GM18520 (cell line): ENCODE measurements at regions not wholly inside any gene's neighbourhood (a gene's known extent, or its start where the extent isn't known, plus 50 kb on each side); places are given as distances from the start of the nearest gene placed in this dataset.

Experiments used
- ATAC-seq: cut with Tn5 transposase; IDR thresholded peaks from one replicate; pipeline ENCODE4 v1.9.1; 2021; ENCODE audit not compliant: unreplicated experiment

DNA sequence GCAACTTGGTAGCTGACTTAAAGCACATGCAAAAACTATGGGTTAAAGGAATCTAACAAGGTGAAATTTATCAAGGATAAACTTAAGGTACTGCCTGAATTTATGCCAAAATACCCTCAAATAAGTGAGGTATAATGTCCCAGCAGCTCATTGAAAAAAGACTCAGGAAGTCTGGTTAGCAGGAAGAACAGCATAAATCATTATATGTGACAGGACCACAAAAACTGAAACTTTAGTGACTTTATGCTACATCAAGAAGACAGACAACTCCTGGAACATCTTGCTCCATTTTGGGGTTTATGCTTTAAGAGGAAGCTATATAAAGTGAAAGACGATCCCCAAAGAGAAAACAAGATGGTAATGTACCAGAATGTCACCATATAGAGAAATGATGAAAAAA lies 282.4 kb upstream of the ZNF462 start:
- no peak for ATAC-seq

DNA sequence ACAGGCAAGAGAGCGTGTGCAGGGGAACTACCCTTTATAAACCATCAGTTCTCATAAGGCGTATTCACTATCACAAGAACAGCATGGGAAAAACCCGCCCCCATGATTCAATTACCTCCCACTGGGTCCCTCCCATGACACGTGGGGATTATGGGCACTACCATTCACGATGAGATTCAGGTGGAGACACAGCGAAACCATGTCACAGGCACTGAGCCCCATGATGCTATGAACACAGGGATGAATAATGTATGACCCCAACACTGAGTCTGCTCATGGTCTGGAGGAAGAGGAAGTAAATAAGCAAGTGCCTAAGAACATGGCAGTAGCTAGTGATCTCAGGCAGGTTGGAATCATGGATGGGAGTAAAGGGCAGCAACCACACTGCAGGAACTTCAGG lies 281.0 kb upstream of the ZNF462 start:
- ATAC-seq: no peak

DNA sequence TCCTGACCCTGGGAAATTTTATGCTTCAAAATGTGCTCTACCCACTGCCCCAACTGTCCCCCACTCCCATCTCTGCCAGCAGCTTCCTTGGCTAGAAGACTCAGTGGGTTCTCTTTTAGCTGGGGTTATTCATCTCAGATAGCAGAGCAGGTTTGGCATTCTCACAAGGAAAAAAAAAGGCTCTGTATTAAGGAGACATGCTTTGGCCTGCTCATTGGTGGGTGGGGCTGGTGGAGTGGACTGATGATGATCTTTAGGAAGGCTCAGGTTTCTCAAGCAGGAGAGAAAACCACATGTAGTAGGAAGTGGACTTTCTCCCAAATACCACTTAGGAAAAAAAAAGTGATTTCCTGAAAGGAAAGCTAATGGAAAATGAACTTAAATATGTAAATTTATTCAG lies 279.2 kb upstream of the ZNF462 start:
- ATAC-seq: no peak

DNA sequence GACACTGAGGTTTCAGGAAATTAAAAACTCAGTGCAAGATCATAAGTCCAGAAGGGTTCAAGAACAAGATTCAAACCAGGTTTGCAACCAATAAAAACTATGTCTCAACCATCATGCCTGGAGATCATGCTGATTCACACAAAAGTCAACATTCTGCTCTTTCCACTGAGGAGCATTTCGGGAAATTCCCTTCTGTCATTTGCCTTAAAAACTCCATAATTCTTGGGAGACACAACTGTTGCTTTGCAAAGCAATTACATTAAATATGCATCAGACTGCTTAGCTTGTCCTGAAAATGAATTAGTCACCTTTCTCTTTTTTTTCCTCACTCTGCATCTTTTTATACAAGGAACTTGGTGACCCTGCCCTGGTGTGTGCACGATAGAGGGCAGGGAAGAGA lies 275.9 kb upstream of the ZNF462 start:
- no peak for ATAC-seq

DNA sequence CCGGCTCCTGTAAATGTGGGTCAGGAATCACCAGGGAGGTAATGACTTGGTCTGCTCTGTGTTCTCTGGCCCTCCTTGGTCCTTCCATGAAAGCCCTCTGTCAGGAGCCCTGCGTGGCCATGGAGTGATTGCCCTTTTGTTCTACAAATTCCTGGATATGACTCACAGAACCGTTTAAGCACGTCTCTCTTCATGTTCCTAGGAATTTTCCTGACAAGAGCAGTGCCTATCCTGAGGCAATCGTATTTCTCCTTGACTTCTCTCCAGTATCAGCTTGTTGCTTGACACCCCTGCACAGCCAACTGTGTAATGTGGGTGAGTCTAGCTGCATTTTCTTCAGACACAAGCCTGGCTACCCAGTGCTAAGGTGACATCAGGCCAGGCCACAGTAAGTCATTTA lies 274.3 kb upstream of the ZNF462 start:
- no peak for ATAC-seq

DNA sequence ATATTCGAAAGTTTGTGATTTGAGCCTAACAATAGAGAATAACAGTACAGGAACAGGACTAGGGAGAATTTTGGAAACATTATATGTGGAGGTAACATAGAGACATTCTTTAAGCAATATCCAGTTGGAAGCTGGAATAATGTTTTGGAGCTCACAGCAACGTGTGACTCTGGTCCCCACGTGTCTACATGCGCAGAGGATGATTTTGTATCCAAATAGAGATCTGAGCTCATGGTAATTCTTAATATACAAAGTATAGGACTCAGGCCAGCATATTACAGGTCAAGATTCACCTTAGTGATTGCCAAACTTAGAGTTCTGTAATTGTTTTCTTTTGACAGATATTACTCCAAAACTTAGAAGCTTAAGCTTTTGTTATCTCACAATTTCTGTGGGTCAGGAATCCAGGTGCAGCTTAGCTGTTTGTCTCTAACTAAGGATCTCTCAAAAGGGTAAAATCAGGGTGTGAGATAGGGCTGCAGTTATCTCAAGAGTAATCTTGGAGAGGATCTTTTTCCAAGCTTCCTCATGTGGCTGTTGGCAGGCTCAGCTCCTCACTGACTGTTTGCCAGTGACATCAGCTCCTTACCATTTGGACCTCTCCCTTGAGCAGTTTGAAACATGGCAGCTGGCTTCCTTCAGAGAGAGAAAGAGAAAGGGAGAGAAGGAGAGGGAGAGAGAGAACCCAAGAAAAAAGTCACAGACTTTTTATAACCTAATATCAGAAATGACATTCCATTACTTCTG lies 272.0 kb upstream of the ZNF462 start:
- ATAC-seq: no peak

DNA sequence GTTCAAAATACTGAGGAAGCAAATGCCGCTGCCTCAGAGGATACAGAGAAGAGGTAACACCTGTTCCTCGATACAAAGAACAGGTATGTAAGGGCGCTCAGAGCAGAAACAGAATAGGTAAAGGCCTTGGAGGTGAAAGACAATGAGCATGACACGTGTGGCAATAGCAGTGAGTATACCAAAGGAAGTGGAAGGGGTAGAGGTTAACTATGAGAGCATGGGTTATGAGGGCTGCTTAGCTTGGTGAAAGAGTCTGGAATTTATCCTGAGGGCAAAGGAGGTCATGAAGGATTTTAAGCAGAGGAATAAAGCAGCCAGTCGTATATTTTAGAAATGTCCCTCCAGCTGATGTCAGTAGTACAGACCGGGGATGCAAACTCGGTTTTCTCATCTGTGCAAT lies 269.8 kb upstream of the ZNF462 start:
- no peak for ATAC-seq

DNA sequence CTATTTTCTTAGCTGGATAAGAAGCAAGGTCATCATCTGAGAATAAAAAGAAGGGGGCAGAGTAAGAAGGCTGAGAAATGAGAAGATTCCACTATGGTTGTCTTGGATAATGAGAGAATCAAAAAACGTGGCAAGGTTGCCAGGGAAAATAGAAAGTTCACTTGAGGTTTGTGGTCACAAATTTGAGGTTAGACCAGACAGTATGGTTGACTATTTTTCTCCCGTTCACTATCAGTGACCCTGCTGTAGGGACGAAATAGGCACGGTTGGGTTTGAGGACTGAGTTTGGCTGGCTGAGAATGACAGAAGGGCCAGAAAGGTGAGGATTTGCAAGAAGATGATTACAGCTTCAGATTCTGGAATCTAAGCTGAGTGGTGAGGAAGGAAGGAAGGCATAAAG lies 266.0 kb upstream of the ZNF462 start:
- no peak for ATAC-seq

DNA sequence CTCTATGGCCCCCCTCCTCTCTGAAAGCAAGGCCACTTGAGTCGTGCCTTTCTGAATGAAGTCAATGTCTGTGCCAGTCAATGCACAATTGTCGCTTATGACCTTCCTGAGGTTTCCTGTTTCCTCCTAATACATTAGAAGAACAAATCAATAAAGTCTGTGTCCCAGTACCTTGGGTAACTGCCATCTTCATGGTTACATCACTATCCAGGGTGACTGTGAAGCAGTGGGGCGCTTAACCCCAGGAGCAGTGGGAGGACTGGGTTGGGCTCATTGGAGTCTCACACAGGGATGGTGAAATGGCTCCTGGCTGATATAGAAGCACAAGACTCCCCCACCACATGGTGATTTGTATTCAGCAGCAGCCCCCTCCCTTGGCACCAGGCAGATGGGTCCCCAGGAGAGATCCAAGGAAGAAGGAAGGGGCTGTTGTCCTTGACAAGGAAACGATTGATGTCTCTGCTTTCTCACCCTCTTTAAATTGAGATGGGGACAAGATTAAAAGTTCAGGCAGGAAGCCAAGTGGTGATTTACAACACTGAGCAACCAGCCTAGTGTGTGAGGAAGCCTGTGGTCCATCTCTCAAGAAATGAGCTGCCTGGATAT lies 261.9 kb upstream of the ZNF462 start:
- ATAC-seq: no peak

DNA sequence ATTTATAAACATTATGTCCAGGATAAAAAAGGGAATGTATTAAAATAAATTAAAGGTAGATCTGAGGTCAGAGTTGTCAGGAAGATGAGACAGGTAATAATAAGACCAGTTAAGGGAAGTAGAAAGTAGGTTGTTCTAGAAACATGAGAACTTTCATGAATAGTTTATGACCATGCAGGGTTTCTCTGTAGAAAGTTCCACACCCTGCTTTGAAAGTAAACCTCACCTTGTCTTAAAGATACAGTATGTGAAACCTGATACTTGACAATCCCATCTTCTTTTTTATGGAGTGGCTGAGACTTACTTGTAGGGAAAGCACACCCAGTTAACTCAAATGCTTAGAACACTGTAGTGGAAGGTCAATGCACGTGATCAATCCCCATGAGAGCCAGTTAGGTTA lies 260.6 kb upstream of the ZNF462 start:
- no peak for ATAC-seq

DNA sequence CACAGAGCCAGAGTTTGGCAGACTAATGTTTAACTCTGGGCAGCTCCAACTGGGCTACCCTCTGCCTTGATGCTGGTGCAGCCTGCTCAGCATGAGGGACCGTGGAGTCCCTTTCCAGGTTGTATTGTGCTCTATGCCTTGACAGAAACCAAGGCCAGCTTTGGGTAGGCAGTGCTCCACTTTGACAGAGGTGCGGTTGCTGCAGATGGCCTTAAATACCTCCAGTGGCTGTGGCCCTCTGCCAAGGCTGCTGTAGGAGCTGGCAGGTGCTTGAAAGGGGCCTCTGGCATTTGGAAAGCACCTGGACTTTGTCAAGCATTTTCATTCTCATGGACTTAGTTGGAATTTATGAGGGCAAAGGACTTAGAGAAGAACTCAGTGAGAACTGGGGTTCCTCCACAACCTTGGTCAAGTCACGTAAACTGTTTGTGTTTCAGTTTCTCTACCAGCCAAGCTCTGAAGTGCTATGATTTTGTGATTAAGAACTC lies 249.7 kb upstream of the ZNF462 start:
- ATAC-seq: no peak

DNA sequence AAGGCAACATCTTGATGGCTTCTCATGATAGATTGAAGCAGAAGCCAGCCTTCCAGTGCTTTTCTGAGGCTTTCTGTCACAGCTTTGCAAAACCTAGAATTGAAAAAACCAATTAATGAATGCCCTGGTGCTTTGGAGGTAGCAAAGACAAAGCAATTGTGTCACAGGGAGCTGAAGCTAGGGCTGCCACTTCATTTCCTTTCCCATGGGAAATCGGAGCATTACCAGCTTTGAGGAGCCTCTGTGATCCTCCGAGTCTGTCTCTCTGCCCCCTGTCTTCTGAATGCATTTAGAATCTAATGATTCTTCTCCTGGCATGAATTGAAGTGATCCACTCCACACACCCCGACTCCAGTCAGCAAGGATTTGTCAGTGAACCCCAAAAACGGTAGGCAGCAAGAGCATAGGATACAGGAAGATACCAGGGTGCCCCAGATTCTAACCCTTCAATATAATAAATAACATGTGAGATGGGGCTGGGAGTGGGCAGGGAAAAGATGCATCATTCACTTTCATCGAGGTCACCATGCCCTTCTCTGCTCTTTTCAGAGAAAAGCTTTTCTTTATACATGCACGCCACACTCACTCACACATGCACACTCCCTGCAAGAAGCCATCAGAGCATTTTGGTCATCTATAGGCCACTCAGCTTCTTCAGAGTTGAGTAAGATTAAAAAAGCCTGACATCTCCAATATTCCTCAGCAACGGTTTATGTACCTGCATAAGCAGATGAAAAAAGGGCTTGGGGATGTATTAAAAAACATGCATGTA lies 247.7 kb upstream of the ZNF462 start:
- ATAC-seq: no peak

DNA sequence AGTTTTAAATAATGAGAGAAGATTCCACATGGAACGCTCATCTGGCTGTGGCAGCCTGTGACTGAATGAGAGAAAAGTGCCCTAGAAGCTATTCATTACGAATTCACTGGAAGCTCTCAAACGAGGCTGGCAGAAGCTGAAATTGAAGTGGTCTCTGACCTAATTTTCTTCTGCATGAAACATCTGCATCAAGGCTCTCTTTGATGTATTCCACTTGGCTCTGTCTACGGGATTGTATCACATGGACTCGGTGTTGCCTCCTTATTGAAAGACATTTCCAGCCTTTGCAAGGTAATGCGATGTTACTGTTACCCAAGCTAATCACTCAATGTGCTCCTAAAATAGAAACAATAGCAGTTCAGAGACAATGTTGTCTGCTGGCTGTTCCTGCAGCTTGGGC lies 246.9 kb upstream of the ZNF462 start:
- ATAC-seq: no peak

DNA sequence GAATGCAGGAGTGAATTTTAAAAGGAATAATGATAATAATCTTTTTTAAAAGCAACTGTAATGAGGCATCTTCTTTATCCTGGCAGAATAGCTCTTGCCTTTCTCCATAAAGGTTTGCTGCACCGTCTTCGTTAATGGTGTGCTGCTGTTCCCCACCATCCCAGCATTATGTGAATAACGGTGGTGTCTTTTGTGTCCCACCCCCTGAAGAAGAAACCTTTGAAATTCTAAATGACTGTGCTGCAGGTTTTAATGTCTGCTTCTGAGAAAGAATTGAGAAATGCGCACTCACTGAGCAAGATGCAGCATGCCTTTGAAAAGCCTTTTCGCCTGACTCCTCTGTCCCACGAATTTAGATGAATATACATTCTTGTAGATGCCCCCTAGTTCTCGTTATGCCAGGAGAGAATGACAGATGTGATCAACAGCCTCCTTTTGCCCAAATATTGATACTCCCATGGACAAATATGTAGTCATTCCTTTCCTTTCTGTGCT lies 246.1 kb upstream of the ZNF462 start:
- no peak for ATAC-seq

DNA sequence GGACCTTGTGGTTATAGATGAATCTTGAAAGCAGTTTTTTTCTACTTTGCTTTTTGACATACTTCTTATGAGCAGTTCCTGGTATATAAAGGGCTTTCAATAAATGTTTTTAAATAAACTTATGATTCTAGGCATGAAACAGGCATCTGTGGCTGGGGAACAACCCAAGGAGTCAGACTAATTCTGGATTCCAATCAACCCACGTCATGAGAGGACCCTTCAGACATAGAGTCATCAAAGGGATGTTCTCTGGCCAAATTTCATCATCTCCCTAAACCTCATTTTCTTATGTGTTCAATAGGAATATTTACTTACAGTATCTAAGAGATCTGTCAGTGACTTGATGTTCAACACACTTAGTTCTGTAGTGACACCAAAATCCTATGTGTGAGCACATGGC lies 243.8 kb upstream of the ZNF462 start:
- ATAC-seq: no peak

DNA sequence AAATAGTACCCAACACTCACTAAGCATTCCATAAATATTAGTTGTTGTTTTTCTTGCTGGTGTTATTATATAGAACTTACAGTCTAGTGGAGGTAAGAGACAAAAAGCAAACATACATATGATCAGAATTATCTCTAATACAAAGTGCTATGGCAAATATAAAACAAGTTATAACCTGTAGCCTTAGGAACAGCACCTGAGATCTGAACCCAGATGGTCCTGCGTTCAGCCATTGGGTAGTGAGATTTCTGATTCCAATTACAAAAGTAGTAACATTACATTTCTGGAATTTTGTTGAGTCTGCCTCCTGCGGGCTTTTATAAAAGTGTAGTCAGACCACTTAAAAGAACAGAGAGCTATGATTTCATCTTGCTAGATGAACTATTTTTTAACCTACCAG lies 242.9 kb upstream of the ZNF462 start:
- no peak for ATAC-seq

DNA sequence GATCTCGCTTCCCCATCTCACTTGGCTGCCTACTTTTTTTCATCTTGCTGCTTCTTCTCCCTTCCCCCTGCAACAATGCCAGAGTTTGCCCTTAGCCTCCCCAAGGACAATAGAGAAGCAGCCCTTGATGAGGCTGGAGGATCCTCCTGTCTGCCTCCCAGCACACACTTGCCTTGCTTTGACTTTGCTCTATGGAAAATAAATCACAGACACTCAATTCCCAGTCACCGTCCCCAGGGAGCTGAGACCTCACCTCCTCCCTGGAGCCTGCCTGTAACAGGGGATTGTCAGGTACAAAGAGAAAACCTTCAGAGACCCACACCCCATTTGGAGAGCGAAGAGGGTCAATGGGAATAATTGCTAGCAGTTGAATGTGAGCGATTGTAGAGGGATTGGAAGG lies 242.1 kb upstream of the ZNF462 start:
- ATAC-seq: no peak

DNA sequence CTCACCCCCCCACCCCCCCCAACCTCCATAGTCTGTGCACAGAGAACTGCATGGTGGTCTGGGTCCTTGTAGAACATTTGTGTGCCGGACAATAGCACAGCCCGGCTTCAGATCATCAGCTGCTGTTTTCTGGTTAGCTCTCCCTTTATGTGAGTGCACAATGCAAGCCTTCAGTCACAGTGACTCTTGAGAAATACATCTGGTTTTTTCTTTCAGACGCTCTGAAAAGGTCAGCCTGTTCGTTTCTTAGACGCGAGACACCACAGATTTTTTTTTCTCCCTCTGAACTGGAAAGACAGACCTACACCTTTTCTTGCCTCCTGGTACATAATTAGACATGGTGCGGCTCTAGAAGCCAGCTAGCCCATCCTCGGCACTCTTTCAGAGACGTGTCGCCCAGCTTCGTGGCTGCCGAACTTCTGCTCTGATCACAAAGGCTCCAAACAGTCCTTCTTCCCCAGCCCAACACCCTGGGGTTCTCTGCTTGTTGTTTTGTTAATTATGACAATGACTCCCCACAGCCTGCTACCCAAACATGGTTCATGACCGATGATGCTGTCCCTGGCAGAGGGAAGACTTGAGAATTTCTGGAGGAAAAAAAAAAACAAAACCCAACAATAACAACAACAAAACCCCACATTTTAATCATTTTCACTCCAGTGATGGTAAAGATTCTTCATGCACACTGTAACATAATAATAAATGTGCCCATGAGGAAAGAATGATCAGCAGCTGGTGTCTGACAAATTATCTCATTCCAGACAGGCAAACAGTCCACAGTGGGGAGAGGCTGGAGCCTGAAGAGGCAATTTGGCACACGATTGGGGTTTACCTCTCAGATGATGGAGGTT lies 241.4 kb upstream of the ZNF462 start:
- ATAC-seq: no peak

DNA sequence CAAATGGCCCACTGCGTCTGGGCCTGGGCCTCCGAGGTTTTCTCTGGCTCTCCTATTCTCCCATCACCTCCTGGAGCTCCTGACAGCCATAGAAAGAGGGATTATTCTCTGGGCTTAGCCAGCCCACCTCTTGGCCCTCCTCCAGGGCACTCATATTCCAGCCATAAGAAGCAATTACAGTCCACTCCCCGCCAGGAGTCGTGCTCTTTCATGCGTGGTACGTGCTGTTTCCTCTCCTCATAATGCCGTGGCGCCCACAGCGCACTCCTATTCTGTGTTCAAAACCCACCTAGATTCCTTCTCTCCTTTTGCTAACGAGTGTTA lies 240.8 kb upstream of the ZNF462 start:
- ATAC-seq: no peak

DNA sequence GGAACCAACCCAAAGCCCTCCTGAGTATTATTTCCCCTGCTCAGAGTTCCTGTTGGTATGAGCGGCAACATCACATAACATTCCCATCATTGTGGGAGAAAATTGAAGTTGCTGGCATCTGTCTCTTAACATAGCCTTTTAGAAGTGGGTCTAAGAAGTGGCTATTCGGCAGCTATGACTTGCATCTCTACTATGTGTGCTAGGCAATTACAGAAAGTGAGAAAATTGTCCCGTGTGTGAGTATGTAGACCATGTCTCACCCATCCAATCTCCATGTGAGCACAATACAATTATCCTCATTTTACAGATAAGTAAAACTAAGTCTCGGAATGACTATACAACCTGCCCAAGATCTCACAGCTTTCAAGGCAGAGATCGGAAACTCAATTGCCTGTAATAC lies 239.4 kb upstream of the ZNF462 start:
- no peak for ATAC-seq

DNA sequence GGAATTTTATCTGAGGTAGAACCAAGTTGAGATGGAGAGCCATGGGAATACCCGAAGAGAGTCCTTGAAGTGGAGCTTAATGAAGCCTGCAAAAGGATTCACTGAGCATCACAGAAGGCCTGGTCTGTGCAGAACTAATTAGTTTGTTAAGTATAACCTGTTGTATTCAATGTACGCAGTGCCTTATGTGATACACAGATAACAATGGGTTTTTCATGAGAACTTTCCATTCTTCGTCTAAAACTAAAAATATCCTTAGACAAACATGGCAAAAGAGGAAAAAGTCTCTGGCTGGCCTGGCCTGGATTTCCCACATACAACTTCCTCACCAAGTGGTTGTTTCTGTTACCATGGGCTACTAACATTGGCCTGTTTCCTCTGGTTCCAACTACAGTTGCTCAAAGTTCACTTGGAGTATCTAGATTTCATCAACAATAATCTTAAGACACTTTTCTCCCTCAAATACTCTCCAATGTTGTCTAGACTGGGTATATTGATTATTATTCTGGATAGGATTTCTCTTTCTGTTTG lies 237.6 kb upstream of the ZNF462 start:
- ATAC-seq: no peak
